Epithelial cell of esophagus (primary cell): ENCODE measurements at regions not wholly inside any gene's neighbourhood (a gene's known extent, or its start where the extent isn't known, plus 50 kb on each side); places are given as distances from the start of the nearest gene placed in this dataset.
A peak's percentile ranks its signal among the peaks of the same experiment; 100 is the strongest.

Experiments used
- DNase-seq: peaks from one replicate; pipeline ENCODE4 v3.0.0; 2010; ENCODE audit warnings: low read depth
- H3K4me3 ChIP-seq: 2 replicates; pipeline ENCODE4 v1.5.1; 2011; ENCODE audit warnings: mild to moderate bottlenecking, low read length, control low read depth
- CTCF ChIP-seq: IDR thresholded peaks from 2 replicates; pipeline ENCODE4 v1.5.1; 2011; ENCODE audit warnings: low read depth, mild to moderate bottlenecking, low read length, control low read depth, inconsistent platforms; ENCODE audit not compliant: insufficient read depth; ENCODE audit errors: missing control alignments

- no peak for TF ChIP-seq CTCF
- peak; percentile 72 for DNase-seq
- no peak overlapping the region for H3K4me3 ChIP-seq
These were observed 169.9 kb downstream of the BCL11A start for GRCh38 chr2:60383401-60384143.

- no peak for DNase-seq
- TF ChIP-seq CTCF, result no peak
- no peak overlapping the region for H3K4me3 ChIP-seq
These were observed 173.0 kb downstream of the BCL11A start for GRCh38 chr2:60380411-60380810.

- TF ChIP-seq CTCF, result no peak
- DNase-seq, result no peak
- H3K4me3 ChIP-seq, result no peak overlapping the region
These were observed 173.8 kb downstream of the BCL11A start for GRCh38 chr2:60379684-60380083.

- DNase-seq, result no peak
- no peak for TF ChIP-seq CTCF
These were observed 174.2 kb downstream of the BCL11A start for GRCh38 chr2:60379216-60379615.

GRCh38 chr2:60377825-60378224 lies 175.6 kb downstream of the BCL11A start:
- TF ChIP-seq CTCF, result no peak

More at GRCh38 chr2:60379216-60379615, 174.2 kb downstream of the BCL11A start:
- no peak overlapping the region for H3K4me3 ChIP-seq

GRCh38 chr2:60376252-60376651 lies 177.2 kb downstream of the BCL11A start:
- H3K4me3 ChIP-seq, result no peak overlapping the region
- DNase-seq, result no peak
- TF ChIP-seq CTCF, result no peak

More at GRCh38 chr2:60377825-60378224, 175.6 kb downstream of the BCL11A start:
- DNase-seq, result no peak
- no peak overlapping the region for H3K4me3 ChIP-seq

- no peak for TF ChIP-seq CTCF
- H3K4me3 ChIP-seq, result no peak overlapping the region
- DNase-seq, result no peak
These were observed 181.8 kb downstream of the BCL11A start for GRCh38 chr2:60371681-60372080.
